T-helper 1 cell (primary cell): ENCODE measurements at regions not wholly inside any gene's neighbourhood (a gene's known extent, or its start where the extent isn't known, plus 50 kb on each side); places are given as distances from the start of the nearest gene placed in this dataset.

Experiments used
- DNase-seq, 5 donors: peaks; one replicate each; pipeline ENCODE4 v3.0.0-alpha.2; 2012 to 2020

DNA sequence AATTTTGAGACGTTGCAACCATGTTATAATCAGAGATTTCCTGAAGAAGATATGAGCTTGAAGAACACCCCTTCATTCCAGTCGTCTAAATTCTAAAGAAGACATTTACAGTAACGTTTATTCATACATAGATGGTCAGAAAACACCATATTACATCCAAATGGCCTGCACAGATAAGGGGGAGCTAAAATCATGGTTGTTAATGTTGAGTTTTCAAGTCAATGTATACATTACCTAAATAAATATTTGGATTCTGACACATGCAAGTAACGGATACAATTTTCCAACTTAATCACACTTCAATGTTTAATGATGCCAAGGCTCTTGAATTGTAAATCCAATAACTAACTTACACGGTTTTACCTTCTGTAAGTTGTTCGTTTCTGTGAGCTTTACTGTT is 318.4 kb downstream of the SLC6A15 start:
- no peak for DNase-seq

- DNase-seq = no peak
Measured at GRCh38 chr12:84585776-84586395, 326.7 kb downstream of the SLC6A15 start.

DNA sequence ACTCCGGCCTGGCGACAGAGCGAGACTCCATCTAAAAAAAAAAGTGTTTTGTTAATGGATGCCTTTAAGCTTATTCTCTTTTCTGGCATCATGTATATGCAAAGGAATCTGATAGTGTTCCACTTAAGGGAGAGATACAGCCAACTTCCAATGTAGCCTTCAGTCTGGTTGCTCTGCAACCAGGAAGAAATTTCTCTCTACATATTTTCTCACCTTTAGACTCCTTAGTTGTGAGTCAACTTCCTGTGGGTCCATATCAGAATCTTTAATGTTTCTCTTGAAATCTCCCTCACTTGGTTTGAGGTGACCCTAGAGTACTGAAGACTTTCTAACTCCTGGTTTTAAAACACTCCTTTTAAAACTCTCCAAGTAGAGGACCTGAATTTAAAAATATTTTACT is 340.4 kb downstream of the SLC6A15 start:
- DNase-seq = no peak

GRCh38 chr12:84562331-84562730 is 350.3 kb downstream of the SLC6A15 start:
- DNase-seq = no peak

GRCh38 chr12:84561351-84561750 is 351.2 kb downstream of the SLC6A15 start:
- DNase-seq = no peak

GRCh38 chr12:84554199-84554723 is 358.3 kb downstream of the SLC6A15 start:
- no peak for DNase-seq

GRCh38 chr12:84553331-84554117 is 359.1 kb downstream of the SLC6A15 start:
- no peak for DNase-seq

- DNase-seq = no peak
Measured at GRCh38 chr12:84551373-84551772, 361.2 kb downstream of the SLC6A15 start.

DNA sequence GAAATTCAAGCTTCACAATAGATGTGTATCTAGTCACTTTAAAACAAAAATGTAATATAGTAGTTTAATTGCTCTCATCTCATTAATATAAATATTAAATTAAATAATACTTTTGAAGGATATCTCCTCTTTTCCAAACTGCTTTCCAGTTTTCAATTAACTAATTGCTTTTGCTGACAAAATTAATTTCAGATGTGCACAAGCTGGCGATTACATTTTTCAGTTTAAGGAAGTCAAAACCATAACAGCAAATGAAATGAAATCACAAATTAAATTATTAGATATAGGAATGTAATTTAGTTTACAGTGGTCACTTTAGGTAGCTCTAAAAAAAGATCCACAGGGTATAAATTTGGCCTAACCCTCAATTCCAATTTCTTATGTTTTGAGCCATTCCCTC is 362.1 kb downstream of the SLC6A15 start:
- no peak for DNase-seq

DNA sequence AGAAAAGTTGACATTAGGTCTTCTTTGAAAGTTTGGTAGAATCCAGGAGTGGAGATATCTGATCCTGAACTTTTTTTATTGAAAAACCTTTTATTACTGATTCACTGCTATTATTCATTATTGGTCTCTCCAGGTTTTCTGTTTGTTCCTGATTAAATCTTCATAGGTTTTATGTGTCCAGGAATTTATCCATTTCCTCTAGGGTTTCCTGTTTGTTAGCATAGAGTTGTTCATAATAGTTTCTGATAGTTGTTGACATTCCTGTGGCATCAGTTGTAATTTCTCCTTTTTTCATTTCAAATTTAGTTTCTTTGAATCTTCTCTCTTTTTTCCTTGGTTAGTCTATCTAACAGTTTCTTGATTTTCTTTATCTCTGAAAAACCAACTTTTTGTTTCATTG is 370.3 kb downstream of the SLC6A15 start:
- DNase-seq = no peak

DNA sequence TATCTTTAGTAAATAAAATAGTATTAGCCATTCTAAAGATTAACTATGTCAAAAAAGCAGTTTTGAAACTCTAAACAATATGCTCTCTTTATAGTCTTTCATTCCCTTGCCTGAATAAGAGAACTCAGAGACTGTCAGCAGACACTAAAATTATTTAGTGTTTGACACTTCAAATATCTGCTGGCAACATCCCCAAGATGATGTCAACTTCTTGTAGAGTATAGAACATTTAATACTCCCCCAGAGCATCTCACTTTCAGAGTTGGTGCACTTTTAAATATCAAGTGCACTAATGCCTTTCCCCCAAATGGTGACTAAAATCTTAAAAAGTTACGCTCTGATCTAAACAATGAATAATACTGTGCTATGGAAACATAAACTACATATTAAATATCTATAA is 374.9 kb downstream of the SLC6A15 start:
- DNase-seq = no peak

DNA sequence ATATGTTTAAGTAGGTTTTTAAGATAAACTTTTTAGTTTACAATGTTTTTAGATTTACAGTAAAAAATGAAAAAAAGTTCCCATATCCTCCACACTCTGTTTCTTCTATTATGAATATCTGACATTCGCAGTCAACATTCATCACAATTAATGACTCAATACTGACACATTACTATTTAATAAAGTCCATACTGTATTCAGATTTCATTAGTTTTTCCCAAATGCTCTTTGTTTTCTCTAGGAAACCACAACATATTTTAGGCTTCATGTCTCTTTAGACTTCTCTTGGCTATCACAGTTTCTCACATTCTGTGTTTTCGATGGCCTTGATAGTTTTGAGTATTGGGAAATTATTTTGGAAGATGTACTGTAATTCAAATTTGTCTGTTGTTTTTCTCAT is 399.8 kb downstream of the SLC6A15 start:
- no peak for DNase-seq

GRCh38 chr12:84508851-84509260 is 403.7 kb downstream of the SLC6A15 start:
- DNase-seq = no peak

GRCh38 chr12:84507956-84508850 is 404.4 kb downstream of the SLC6A15 start:
- DNase-seq = no peak

DNA sequence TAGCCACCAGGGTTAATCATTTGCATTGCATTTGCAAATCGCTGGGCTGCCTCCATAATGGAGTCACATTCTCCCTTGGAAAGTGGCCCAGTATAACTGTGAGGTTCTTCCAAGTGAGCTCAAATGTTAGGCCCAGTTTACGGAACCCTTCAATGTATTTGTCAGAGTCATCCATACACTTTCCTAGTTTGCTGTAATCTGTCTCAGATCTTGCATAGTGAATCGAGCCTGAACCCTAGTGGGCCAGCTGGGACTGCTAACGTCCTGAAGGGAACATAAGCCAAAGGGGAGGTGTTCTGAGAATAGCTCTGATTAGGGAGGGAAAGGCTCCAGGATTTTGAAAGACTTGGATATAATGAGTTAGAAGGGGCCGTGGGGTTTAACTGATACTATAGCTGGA is 406.3 kb downstream of the SLC6A15 start:
- no peak for DNase-seq

DNA sequence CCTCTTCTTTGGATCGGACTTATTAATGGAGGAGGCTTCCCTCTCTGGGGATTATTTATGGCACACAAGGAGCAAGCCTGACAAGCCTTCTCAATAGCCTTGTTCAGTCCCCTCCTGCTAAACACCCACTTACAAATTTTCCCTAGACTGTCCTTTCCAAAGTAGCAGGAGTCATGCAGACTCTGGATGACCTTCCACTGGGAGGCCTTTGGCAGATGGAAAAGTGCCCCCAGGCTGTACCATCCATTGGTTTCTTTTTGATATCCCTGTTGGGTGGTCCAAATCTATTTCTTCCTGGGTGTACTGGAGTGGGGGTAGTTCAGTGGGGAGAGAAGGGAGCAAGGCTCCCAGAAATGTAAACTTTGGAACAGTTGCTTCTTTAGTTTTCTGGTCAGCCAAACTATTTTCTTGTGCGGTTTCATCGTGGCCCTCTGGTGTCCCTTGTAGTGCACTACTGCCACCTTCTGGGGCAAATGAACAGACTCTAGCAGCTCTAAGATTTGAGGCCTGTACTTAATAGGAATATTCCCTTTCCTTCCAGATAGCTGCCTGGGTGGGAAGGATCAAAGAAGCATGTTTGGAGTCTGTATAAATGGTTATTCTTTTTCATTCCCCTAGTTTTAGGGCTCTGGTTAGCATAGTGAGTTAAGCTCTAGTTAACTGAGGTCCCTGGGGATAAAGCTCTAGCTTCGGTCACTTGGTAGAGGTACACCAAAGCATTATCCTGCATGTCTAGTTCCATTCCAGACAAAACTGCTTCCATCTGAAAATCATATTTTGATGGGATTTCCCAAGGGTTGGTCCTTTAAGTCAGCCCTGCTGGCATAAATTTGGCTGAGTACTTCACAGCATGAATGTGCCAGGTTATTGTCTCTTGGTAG is 409.5 kb downstream of the SLC6A15 start:
- peak in 1 of 5 donors; percentile 1 for DNase-seq

DNA sequence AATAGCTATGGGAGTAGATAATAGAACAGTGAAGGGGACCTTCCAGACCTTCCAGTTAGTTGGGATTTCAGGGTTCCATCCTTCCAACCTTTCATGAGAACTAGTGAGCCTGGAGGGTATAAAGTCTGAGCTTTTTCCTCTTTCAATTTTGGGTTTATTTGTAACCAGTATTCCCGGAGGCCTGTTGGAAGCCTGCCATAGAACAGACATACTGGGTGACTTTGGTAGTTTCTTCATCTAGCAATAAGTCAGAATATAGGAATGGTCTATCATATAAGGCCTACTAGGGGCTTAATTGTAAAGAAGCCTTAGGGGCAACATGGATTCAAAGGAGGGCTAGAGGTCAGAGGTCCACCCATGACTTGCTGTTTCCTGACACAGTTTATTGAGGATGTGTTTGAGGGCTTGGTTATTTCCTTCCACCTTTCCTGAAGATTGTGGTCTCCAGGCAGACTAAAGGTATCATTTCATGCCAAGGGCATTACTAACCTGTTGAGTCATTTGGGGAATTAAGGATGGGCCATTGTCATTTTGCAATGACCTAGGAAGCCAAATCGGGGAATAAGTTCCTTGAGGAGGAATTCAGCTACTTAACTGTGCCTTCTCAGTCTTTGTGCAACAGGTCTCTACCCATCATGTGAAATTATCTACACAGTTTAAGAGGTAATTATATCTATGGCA is 410.3 kb downstream of the SLC6A15 start:
- no peak for DNase-seq

GRCh38 chr12:84497819-84498218 is 414.8 kb downstream of the SLC6A15 start:
- no peak for DNase-seq

- no peak for DNase-seq
Measured at GRCh38 chr12:84495711-84496110, 416.9 kb downstream of the SLC6A15 start.

GRCh38 chr12:84492351-84492883 is 420.2 kb downstream of the SLC6A15 start:
- DNase-seq = no peak

GRCh38 chr12:84484798-84485197 is 427.8 kb downstream of the SLC6A15 start:
- no peak for DNase-seq
